ENCODE measurements at regions not wholly inside any gene's neighbourhood (a gene's known extent, or its start where the extent isn't known, plus 50 kb on each side); places are given as distances from the start of the nearest gene placed in this dataset.
"Not testable (repeated sequence)": the region's sequence is repeated elsewhere in the genome, so short reads cannot be mapped to it uniquely, and the experiment has no call there.

DNA sequence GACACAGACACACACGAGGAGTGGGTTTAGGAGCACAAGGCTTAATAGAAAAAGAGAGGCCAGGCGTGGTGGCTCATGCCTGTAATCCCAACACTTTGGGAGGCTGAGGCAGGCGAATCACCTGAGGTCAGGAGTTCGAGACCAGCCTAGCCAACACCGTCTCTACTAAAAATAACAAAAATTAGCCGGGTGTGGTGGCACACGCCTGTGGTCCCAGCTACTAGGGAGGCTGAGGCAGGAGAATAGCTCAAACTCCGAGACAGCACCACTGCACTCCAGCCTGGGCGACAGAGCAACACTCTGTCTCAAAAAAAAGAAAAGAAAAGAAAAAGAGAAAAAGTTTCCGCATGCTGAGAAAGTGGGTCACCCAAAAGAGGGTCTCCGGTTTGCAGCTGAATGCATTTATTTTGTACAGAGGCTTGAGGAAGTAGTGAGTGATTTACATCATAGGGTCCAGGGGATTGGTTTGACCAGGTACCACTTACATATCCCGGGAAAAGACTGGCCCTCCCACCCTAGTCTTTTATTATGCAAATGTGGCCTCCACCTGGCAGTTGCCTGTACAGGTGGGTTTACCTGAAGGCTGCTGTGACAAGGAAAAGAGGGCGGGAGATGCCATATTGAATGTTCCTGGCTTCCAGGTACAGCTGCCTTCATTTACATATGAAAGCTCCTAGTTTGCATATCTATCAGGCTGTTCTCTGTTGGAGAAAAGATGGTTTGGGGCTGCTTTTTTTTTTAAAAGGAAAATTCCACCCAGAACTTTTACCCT, 366.2 kb upstream of the GRAMD2B start:
- TF ChIP-seq, protein P1, sequence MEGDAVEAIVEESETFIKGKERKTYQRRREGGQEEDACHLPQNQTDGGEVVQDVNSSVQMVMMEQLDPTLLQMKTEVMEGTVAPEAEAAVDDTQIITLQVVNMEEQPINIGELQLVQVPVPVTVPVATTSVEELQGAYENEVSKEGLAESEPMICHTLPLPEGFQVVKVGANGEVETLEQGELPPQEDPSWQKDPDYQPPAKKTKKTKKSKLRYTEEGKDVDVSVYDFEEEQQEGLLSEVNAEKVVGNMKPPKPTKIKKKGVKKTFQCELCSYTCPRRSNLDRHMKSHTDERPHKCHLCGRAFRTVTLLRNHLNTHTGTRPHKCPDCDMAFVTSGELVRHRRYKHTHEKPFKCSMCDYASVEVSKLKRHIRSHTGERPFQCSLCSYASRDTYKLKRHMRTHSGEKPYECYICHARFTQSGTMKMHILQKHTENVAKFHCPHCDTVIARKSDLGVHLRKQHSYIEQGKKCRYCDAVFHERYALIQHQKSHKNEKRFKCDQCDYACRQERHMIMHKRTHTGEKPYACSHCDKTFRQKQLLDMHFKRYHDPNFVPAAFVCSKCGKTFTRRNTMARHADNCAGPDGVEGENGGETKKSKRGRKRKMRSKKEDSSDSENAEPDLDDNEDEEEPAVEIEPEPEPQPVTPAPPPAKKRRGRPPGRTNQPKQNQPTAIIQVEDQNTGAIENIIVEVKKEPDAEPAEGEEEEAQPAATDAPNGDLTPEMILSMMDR (IDR thresholded peaks at IDR 0.05), result no peak
- ATAC-seq (ENCODE audit: low FRiP score) (no peak), DNase-seq (ENCODE audit: low spot score) (no peak)

GRCh38 chr5:126058392-126058791, 364.8 kb upstream of the GRAMD2B start:
- not testable (repeated sequence) for DNase-seq (ENCODE audit: low spot score); ATAC-seq (ENCODE audit: low FRiP score)

- no peak for DNase-seq (ENCODE audit: low spot score)
- no peak for ATAC-seq (ENCODE audit: low FRiP score)
Observed at GRCh38 chr5:126062398-126063221, 360.6 kb upstream of the GRAMD2B start.

DNA sequence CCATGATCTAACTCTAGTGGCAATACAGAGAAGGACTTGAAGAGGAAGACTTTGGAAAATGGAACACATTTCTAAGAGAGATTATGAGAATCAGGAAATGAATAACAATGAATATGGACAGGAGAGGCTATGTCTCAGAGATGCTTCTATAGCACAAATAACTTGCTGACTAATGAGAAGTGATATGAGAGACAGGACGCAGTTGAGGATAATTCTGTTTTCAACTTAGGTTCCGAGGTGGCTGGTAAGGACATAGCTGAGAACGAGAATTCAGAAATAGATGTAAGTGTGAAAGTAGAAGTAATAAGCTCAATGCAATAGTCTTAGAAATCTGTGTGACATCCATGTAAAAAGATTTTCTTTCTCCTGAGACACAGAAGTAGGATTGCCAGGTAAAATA, 358.1 kb upstream of the GRAMD2B start:
- TF ChIP-seq, protein P1 (IDR thresholded peaks at IDR 0.05), result no peak
- ATAC-seq (ENCODE audit: low FRiP score) (no peak), DNase-seq (ENCODE audit: low spot score) (no peak)

More at GRCh38 chr5:126062398-126063221, 360.6 kb upstream of the GRAMD2B start:
- TF ChIP-seq, protein P1 (IDR thresholded peaks at IDR 0.05), result no peak

GRCh38 chr5:126066836-126067235, 356.4 kb upstream of the GRAMD2B start:
- ATAC-seq (ENCODE audit: low FRiP score) (no peak), DNase-seq (ENCODE audit: low spot score) (no peak)
- TF ChIP-seq, protein P1 (IDR thresholded peaks at IDR 0.05), result no peak

DNA sequence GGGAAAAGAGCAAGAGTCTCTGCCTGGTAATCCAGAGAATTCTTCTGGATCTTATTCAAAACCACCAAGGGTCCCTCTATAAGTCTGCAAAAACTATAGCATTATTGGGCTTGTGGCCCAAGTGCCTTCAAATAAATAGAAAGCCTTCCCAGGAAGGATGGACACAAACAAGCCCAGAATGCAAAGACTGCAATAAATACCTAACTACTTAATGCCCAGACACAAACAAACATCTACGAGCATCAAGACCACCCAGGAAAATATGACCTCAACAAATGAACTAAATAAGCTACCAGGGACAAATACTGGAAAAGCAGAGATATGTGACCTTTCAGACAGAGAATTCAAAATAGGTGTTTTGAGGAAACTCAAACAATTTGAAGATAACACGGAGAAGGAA, 355.8 kb upstream of the GRAMD2B start:
- DNase-seq (ENCODE audit: low spot score) (no peak), ATAC-seq (ENCODE audit: low FRiP score) (no peak)
- TF ChIP-seq, protein P1 (IDR thresholded peaks at IDR 0.05), result no peak

- TF ChIP-seq, protein P1 (IDR thresholded peaks at IDR 0.05), result no peak
- DNase-seq (ENCODE audit: low spot score), result no peak
- ATAC-seq (ENCODE audit: low FRiP score), result no peak
Observed at GRCh38 chr5:126069329-126069728, 353.9 kb upstream of the GRAMD2B start.

Data from omental fat pad (tissue), 3 donors.